ENCODE measurements at regions not wholly inside any gene's neighbourhood (a gene's known extent, or its start where the extent isn't known, plus 50 kb on each side); places are given as distances from the start of the nearest gene placed in this dataset.

- TF ChIP-seq ARID4B (CRISPR knock-in tag; IDR thresholded peaks at IDR 0.05; ENCODE audit: borderline replicate concordance) = no peak
These were observed 894.4 kb downstream of the TTLL7 start (continued) for GRCh38 chr1:83104558-83104957.

- no peaks in the 10 kb centered on the region for H3K27me3 Mint-ChIP-seq (ENCODE audit: low read depth)
- no peaks in the 10 kb centered on the region for H3K9me3 Mint-ChIP-seq
- no peak for TF ChIP-seq CREB1 (CRISPR knock-in tag; IDR thresholded peaks at IDR 0.05)
- no peak for TF ChIP-seq SMAD3 (CRISPR knock-in tag; IDR thresholded peaks at IDR 0.05; ENCODE audit: borderline replicate concordance)
- TF ChIP-seq GTF2I (CRISPR knock-in tag; conservative IDR thresholded peaks at IDR 0.05) = no peak
- no peak for ATAC-seq
- no peak overlapping the region for H3K27ac Mint-ChIP-seq
- no peak for DNase-seq (ENCODE audit: low spot score)
- H3K36me3 Mint-ChIP-seq = no peaks in the 10 kb centered on the region
- no peak overlapping the region for H3K4me3 Mint-ChIP-seq
- POLR2A ChIA-PET = no interaction called here
- CTCF ChIA-PET = no interaction called here
- H3K4me1 Mint-ChIP-seq = peaks cover 15% of the 10 kb centered on the region
These were observed 895.6 kb downstream of the TTLL7 start for GRCh38 chr1:83103341-83103740.

GRCh38 chr1:83102630-83103071 lies 896.3 kb downstream of the TTLL7 start:
- no peak for DNase-seq (ENCODE audit: low spot score)
- no peaks in the 10 kb centered on the region for H3K9me3 Mint-ChIP-seq
- TF ChIP-seq ATF1 (CRISPR knock-in tag; IDR thresholded peaks at IDR 0.05) = no peak
- peak; percentile 60; the same call in 1 of the 2 replicates for TF ChIP-seq PRDM15 (CRISPR knock-in tag; IDR thresholded peaks at IDR 0.05)
- no peak overlapping the region for H3K4me3 Mint-ChIP-seq
- peak; percentile 74 for ATAC-seq
- H3K36me3 Mint-ChIP-seq = no peaks in the 10 kb centered on the region
- no peaks in the 10 kb centered on the region for H3K27me3 Mint-ChIP-seq (ENCODE audit: low read depth)
- ChIA-PET POLR2A (no interaction called here), CTCF (no interaction called here)
- H3K4me1 Mint-ChIP-seq = peaks cover 15% of the 10 kb centered on the region
- H3K27ac Mint-ChIP-seq = peak overlapping the region; percentile 12; the same call in 1 of the 2 replicates

- TF ChIP-seq CREM (CRISPR knock-in tag; IDR thresholded peaks at IDR 0.05) = no peak
- ChIA-PET CTCF (no interaction called here), POLR2A (no interaction called here)
- Mint-ChIP-seq H3K9me3 (peaks cover under 1% of the 10 kb centered on the region; the same call in 1 of the 2 replicates), H3K4me3 (no peak overlapping the region), H3K36me3 (0 out of 2 replicates have a peak, but pooled peaks cover under 1% of the 10 kb centered on the region), H3K4me1 (peaks cover 15% of the 10 kb centered on the region), H3K27ac (no peak overlapping the region; the same call in 1 of the 2 replicates), H3K27me3 (ENCODE audit: low read depth) (no peaks in the 10 kb centered on the region)
- DNase-seq (ENCODE audit: low spot score) = no peak
- no peak for ATAC-seq
These were observed 897.5 kb downstream of the TTLL7 start for GRCh38 chr1:83101406-83101805.

- Mint-ChIP-seq H3K27me3 (ENCODE audit: low read depth) (no peaks in the 10 kb centered on the region), H3K9me3 (peaks cover 13% of the 10 kb centered on the region), H3K27ac (no peak overlapping the region), H3K4me1 (peaks cover 15% of the 10 kb centered on the region), H3K36me3 (peaks cover 13% of the 10 kb centered on the region), H3K4me3 (no peak overlapping the region)
- no peak for DNase-seq (ENCODE audit: low spot score)
- ATAC-seq = no peak
- POLR2A ChIA-PET = no interaction called here
- CTCF ChIA-PET = no interaction called here
- TF ChIP-seq FOXP4 (CRISPR knock-in tag; IDR thresholded peaks at IDR 0.05) (no peak), ZNF138 (CRISPR knock-in tag; conservative IDR thresholded peaks at IDR 0.05) (no peak), E2F5 (CRISPR knock-in tag; IDR thresholded peaks at IDR 0.05) (no peak), GTF2I (CRISPR knock-in tag; conservative IDR thresholded peaks at IDR 0.05) (no peak), FOXJ3 (CRISPR knock-in tag; IDR thresholded peaks at IDR 0.05; ENCODE audit: borderline replicate concordance) (no peak), AR (CRISPR knock-in tag; IDR thresholded peaks at IDR 0.05) (no peak), FOXK1 (CRISPR knock-in tag; IDR thresholded peaks at IDR 0.05) (no peak)
These were observed 898.8 kb downstream of the TTLL7 start for GRCh38 chr1:83100133-83100532.
